ENCODE measurements at regions not wholly inside any gene's neighbourhood (a gene's known extent, or its start where the extent isn't known, plus 50 kb on each side); places are given as distances from the start of the nearest gene placed in this dataset.

DNA sequence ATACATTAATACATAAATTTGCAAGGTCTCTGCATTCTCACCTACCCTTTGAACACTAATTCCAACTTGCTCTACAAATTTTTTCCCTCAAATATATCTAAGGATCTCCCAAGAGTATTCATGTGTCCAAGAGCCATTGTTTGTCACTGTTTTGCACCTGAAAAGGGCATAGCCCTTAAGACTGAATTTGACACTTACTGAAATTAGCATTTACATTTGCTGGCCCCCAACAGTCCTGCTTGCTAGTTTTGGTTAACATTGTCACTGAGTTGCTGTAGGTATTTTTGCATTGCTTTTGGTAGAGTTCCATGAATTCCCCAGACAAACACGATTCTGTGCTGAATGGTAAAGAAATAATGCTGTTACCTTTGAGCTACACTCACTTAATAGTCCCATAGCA, 57.3 kb downstream of the KCNA4 start:
- no peak for DNase-seq

DNA sequence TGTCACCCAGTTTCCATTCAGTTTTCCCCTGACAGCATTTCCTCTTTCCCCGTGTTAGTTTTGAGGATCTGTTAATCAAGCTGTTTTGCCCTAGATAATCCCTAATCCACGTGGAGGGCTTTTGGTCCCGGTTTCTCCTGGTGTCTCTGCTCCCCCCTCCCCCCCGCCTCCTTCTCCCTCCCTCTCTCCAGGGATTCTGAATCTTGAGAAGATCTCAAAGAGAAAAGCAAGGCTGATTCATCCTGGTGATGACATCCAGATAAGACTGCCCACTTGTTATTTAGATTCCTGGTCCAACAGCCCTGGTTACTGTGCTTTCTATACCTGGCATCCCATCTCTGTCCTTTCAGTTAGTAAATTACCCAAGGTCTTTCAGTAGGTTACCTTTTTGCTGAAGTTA, 59.4 kb downstream of the KCNA4 start:
- no peak for DNase-seq

DNA sequence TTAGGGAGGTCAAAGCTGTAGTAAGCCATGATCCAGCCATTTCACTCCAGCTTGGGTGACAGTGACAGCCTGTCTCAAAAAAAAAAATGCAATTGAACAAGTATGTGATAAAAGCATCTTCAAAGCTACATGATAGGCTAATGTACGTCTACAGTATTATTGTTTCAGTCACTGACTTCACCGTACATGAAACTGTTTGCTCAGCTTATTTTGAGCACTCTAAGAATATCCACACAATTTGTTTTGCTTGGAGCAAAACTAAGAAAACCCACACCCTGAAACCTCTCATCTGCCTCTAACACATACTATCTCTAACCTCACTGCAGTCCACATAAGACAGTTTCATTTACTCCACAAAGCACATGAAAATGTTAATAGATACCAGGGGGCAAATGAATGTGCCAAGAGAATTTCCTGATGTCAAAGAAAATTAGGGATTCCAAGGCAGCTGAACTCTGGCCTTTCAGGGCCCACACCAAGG, 60.7 kb downstream of the KCNA4 start:
- DNase-seq = no peak

DNA sequence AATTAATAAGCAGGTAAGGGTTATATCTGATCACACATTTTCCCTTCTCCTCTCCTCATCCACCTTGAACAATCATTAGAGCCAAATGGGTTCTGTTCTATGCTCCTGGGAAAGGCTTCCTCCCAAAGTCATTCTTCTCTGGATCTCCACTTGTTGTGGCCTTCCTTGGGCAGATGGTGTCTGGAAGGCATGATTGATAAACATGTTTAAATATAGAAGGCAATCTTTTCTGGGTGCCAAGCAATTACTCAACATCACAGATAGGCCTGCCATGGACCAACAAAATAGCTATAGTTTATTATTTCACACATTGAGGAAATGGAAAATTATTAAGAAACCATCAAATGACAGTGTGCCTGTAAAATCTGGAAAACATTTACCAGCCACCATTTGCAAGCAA, 73.5 kb downstream of the KCNA4 start:
- no peak for DNase-seq

DNA sequence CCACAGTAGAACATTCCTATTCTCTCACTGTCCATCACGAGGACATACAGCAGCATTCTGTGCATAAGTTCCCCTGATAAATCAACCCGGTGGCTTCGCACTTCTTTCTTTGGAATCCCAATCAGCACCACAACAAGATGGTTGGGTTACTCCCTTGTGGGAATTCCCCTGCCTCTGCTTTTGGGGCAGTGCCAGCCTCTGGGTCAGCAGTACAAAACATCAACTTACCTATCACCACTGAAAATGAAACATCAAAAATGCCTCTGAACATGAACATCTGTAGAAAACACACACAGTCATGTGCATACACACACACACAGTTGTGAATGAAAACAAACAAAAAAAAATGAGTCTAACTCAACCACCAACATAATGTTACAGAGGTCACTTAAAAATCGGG, 79.3 kb downstream of the KCNA4 start:
- DNase-seq = no peak

DNA sequence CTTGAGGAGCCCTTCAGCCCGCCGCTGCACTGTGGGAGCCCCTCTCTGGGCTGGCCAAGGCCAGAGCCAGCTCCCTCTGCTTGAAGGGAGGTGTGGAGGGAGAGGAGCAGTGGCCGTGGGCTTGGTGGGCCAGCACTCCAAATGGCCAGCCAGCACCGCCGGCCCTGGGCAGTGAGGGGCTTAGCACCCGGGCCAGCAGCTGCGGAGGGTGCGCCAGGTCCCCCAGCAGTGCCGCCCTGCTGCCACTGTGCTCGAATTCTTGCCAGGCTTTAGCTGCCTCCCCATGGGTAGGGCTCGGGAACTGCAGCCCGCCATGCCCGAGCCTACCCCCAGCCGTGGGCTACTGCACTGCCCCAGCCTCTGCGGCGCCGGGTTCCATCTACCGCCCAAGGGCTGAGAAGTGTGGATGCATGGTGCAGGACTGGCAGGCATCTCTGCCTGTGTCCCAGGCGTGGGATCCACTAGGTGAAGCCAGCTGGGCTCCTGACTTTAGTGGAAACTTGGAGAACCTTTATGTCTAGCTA, 82.7 kb downstream of the KCNA4 start:
- no peak for DNase-seq

DNA sequence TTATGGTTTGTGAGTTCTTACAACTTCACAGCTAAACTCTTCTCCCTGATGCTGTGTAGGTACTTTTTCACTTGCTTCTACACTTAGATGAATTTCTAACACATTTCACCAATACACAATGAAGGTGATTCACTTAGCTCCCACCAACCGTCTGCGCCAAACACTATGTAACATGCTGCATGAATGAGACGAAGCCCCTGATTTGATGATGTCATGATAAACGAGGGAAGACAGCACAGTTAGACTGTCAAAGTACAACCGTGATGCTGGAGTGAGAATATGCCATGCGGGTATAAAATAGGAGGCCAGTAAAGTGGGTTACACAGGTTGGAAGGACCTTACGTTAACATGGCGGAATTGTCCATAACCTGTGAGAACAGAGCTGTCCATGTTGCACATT, 100.8 kb downstream of the KCNA4 start:
- no peak for DNase-seq

DNA sequence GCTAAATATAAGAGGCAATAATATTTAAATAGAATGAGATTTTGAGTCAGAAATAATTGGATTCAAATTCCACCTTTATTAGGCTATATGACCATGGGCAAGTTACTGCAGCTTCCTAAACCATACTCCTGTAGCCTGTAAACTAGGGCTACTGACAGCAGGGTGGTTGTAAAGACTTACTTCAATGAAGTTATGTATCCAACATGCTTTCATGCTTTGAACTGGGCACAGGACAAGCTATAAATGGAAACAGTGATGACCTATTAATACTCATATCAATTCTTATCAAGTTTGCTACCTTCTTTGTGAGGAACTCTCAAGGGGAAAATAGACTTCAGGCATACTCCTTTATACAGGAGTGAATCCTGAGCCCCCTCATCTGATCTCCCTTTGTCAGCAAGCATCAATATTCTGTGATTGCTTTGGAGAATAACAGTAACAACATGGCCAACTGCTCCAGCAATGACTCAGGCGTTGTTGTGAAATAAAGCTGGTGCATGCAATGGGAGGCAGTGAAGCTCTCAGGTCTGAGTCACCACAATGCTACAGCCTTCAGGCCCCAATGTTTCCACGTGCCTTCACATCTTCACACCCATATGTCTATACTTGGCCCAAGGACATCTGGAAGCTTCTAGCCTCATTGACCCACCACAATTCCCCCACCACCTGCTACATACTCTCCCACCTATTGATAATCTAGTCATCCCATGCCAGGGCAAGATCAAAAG, 102.5 kb downstream of the KCNA4 start:
- no peak for DNase-seq

DNA sequence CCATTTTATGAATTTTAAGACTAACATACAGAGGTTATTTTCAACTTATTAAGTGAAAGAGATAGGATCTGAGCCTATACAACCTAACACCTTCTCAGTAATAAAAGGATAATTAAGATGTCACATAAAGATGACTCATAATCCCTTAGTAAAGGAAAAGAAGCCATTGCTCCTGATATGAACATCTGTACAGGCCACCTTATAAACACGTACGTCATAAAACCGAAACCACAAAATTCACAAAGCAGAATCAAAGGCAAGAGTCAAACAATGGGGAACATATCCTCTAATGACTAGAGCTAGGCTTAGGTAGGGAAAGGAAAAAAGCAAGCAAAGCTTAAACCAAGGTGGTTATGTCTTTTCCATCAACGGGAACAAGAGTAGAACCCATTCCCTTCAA, 103.5 kb downstream of the KCNA4 start:
- DNase-seq = no peak

DNA sequence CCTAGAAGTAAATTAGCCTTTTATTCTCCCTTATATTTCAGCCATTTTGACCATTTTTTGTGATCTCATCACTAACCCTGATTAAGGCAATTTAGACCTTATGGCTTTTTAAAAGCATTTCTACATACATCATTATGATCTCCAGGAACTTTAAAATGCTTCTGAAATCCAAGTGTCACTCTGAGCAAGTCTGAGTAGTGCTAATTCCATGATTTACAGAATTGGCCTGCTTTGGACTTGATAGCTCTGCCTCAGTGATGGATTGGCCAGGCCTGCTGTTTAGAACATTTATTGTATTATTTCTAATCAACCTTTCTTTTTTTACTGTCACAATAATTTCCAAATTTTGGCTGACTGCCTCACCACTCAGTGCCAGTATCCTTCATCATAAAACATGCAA, 116.4 kb downstream of the KCNA4 start:
- no peak for DNase-seq

DNA sequence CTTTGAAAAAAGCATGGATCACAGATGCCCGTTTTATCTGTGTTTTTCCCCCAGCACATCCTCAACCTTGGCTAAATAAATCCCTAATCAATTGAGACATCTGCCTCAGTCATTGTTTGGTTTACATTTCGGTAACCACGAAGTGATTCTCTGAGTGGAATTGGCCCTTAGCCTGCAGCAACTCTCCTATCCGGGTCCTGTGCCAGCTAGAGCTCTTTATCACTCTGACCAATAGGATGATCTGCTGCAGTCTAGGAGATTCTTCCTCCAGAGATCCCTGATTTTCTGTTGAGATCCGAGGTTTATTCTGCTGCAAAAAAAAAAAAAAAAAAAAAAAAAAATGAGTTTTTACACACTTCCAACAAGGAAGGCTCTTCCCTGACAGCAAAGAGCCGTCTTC, 137.3 kb downstream of the KCNA4 start:
- no peak for DNase-seq

DNA sequence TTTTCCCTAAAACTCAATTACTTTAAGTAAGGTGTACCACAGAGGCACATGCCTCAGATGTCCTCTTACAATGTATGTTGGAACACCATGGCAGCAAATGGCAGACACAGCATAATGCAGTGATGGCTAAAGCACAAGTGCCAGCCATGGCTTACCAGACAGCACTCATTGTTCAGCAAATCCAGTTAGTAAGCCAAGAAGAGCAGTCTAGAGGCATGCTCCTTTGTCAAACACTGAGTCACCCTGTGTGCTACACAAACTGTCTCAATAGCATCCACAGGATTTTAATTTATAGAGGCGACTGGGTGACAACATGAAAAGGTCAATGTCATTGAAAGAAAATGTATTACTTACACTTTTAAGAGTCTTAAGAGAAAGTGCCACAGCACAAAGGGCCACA, 140.6 kb downstream of the KCNA4 start:
- no peak for DNase-seq

DNA sequence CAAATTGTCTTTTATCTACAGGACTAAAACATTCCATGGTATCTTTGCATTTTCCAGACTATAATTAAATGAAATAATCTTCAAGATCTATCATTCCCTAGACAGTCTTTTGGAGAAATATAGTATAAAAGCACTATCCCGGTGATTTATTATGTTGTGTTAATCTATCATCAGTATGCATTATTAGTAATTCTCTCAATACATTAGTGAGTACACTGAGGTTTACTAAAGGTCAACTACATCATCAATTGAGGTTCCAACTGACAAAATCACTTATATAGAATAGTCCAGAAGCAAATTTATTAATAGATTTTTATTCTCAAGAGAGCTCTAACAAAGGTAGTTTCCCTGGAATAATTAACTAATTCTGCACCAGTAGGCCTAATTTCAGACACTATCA, 169.6 kb downstream of the KCNA4 start:
- no peak for DNase-seq

DNA sequence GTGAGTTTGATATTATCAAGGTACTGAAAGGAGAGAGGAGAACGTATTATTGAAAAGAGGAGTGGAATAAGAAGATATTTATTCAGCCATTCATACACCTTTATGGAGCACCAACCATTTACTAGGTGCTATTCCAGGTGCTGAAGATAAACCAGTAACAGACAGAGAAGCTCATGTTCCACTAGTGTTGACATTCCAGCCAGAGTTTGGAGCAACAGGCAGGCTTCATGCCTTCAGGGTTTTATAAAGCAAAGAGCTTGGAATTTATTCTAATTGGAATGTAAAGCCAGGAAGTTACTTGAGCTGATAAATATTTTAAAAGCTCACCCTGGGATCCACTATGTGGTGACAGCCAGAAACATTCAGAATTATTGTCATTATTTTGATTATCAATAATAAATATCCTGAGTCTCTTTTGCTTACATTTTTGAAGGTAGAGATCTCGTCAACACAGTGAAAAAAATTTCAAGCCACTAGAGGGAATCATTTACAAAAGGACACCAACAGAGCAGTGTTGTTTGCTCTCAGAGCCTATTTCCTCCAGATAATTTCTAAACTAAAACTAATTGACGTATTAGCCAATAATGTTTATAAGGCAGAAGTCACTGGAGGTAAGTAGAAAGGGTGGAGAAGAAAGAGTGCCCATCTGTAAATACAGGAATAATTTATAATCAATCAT, 172.0 kb downstream of the KCNA4 start:
- no peak for DNase-seq

DNA sequence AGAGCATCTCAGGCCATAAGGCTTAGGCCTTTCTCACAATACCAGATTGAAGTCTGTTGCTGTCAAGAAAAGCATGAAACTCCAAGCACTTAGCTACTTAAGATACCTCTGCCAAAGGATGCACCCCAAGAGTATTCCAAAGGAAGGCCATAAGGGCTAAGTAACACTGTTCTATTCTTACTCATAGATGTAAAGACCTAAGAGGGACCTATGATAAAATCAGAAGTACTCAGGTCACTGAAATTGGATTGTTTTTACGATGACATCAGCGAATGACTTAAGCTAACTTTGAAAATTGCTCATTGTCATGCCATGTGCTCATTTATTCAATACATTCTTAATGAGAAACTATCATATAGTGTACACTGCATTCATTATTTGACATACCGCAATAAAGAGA, 172.8 kb downstream of the KCNA4 start:
- DNase-seq = no peak

DNA sequence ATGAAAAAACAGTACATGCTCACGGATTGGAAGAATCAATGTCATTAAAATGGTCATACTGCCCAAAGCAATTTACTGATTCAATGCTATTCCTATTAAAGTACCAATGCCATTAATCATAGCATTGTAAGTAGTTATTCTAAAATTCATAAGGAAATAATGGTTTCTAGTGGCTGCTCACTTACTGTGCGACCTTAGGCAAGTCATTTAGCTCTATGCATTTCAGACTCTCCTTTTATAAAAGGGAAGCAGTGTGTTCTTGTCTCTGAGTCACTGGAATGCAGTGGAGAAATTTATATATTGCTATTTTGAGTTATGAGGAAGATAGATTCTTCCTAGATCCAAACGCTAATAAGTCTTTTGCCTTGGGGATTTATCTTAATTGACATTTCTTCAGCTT, 174.8 kb downstream of the KCNA4 start:
- DNase-seq = no peak

DNA sequence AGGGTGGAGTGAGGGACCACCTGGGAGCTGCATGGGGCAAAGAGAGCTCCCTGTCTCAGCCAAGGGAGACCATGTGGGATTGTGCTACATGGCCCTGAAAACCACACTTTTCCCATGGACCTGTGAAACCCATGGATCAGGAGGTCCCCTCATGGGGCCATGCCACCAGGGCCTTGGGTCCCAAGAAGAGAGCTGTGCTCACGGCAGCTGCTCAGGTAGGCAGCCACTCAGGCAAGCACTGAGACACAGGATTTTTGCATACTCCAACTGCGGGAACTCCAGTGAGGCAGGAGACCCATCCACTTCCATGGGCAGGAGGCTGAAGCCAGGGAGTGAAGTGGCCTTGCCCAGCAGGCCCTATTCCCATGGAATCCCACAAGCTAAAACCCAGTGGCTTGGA, 190.0 kb downstream of the KCNA4 start:
- no peak for DNase-seq

DNA sequence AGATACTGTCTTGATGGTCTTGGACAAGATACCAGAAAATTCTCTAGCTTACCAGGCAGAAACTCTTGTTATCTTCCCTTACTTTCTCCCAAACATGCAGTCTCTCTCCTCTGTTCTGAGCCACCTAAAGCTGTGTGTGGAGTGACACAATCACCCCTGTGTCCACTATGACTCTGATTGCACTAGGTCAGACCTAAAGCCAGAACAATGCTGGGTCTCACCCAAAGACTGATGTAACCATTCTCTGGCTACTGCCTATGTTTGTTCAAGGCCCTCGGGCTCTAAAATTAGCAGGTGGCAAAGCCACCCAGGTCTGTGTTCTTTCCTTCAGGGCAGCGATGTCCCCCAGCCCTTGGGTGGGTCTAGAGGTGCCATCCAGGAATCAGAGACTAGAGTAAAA, 200.5 kb downstream of the KCNA4 start:
- DNase-seq = no peak

DNA sequence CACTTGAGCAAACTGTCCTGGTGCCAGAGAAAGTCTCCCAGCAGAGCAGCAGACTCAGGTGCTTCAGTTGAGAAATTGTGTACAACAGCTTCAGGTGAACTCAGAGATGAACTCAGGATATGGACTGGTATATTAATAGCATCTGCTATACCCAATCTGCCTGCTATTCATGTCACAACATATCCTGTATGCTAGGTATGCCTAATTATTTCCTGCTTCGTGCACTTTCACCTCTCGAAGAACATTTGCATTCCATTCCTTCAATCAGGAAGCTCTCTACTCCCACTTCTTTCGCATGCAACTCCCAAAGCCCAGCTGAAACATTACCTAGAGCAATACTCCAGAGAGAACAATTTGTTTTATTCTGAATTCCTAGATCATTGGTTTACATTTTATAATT, 207.7 kb downstream of the KCNA4 start:
- no peak for DNase-seq

DNA sequence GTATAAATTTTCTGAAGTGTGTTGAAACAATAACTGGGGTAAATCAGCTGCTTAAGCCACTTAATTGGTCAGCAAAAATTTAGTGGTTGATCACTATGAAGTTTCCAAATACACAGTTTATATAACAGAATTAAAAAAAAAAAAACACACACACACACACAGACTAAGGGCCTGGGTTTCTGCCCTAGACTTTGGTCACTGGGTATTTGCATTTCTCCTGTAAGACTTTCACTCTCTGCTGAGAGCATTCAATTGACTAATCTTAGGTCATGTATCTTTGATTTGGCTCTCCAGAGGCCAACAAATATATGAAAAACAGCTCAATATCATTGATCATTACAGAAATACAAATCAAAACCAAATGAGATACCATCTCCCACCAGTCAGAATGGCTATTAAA, 214.3 kb downstream of the KCNA4 start:
- DNase-seq = no peak

DNA sequence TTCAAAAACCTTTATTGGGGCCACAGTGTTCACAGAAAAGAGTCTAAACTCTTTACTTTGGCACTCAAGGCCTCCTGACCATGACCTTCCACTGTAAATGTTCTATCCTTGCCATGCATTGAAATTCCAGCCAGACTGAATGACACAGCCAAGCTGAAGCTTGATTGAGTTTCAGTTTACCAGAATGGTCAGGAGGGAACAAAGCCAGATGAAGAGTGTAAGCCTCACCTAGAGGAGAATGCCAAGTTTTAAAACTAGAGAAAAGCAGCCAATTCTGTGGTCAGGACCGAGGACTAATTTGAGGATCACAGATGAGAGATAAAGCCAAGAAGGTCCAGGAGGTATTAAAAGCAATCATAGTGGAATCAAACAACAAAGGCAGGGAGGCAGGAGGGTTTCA, 215.3 kb downstream of the KCNA4 start:
- no peak for DNase-seq

DNA sequence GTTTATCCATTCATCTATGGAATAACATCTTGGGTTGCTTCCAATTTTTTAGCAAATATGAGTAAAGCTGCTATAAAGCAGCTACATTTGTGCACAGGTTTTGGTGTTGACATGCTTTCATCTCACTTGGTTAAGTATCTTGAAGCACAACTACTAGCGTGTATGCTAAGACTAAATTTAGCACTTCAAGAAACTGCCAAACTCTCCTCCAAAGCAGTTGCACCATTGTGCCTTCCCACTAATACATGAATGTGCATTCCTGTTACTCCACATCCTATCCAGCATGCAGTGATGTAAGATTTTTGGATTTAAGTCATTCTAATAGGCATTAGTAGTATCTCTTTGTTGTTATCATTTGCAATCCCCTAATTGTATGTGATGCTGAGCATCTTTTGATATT, 230.7 kb downstream of the KCNA4 start:
- DNase-seq = no peak

DNA sequence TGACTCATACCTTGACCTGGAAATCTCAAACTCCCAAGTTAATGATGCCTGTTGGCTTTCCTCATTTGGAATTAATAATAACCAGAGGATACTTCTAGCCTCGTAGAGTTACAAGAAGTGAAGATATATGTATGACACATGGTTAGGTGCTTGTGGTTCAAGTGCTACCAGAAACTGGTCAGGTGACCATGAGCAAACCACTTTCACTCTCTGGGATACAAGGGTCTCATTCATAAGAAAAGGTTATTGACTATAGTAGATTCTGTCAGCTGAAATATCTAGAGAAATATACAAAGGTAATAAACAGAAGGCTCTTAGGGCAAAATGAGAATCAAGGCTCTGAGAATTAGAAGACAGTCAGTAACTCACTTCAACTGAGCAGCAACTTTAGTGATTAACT, 233.3 kb downstream of the KCNA4 start:
- DNase-seq = no peak

DNA sequence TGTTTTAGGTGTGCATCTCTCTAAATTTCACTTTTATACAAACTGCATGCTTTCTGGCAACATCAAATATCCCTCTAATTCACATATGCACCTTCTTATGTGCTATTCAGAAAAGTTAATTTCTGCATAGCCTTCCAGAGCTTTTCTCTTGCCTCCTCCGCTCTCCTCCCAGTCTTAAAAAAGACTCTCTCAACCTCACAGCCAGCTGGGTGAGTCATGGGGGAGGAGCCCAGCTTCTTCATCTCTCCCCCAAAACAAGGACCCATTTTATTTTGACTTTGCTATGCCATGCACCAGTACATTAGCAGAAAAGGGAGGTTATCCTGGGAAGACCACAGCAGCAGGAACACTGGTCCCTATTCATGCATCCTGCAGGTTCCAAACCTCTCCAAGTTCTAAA, 234.4 kb downstream of the KCNA4 start:
- DNase-seq = no peak
